ENCODE measurements at regions not wholly inside any gene's neighbourhood (a gene's known extent, or its start where the extent isn't known, plus 50 kb on each side); places are given as distances from the start of the nearest gene placed in this dataset.

- no peak for DNase-seq (ENCODE audit: low spot score)
- ATAC-seq, result no peak
Observed at GRCh38 chr4:136337216-136337615, 1195.1 kb downstream of the PCDH18 start.

GRCh38 chr4:136336479-136336878 is 1195.8 kb downstream of the PCDH18 start:
- DNase-seq (ENCODE audit: low spot score) (no peak), ATAC-seq (no peak)

GRCh38 chr4:136329042-136329662 is 1203.1 kb downstream of the PCDH18 start:
- DNase-seq (ENCODE audit: low spot score) (no peak), ATAC-seq (no peak)

GRCh38 chr4:136328131-136328530 is 1204.2 kb downstream of the PCDH18 start:
- no peak for ATAC-seq
- no peak for DNase-seq (ENCODE audit: low spot score)

- ATAC-seq, result no peak
- DNase-seq (ENCODE audit: low spot score), result no peak
Observed at GRCh38 chr4:136320465-136320813, 1211.9 kb downstream of the PCDH18 start.

GRCh38 chr4:136319789-136320464 is 1212.4 kb downstream of the PCDH18 start:
- DNase-seq (ENCODE audit: low spot score), result no peak
- no peak for ATAC-seq

- ATAC-seq, result no peak
Observed at GRCh38 chr4:136316961-136317360, 1215.3 kb downstream of the PCDH18 start.

GRCh38 chr4:136314686-136315085 is 1217.6 kb downstream of the PCDH18 start:
- no peak for DNase-seq (ENCODE audit: low spot score)
- no peak for ATAC-seq

More at GRCh38 chr4:136316961-136317360, 1215.3 kb downstream of the PCDH18 start:
- DNase-seq (ENCODE audit: low spot score), result no peak

- ATAC-seq (no peak), DNase-seq (ENCODE audit: low spot score) (no peak)
Observed at GRCh38 chr4:136311774-136312173, 1220.5 kb downstream of the PCDH18 start.

- no peak for ATAC-seq
Observed at GRCh38 chr4:136307765-136308164, 1224.5 kb downstream of the PCDH18 start.

GRCh38 chr4:136306361-136306760 is 1225.9 kb downstream of the PCDH18 start:
- ATAC-seq, result no peak

More at GRCh38 chr4:136307765-136308164, 1224.5 kb downstream of the PCDH18 start:
- no peak for DNase-seq (ENCODE audit: low spot score)

GRCh38 chr4:136302566-136302965 is 1229.7 kb downstream of the PCDH18 start:
- DNase-seq (ENCODE audit: low spot score) (no peak), ATAC-seq (no peak)

More at GRCh38 chr4:136306361-136306760, 1225.9 kb downstream of the PCDH18 start:
- no peak for DNase-seq (ENCODE audit: low spot score)

- no peak for ATAC-seq
- no peak for DNase-seq (ENCODE audit: low spot score)
Observed at GRCh38 chr4:136301749-136302495, 1230.4 kb downstream of the PCDH18 start.

- DNase-seq (ENCODE audit: low spot score) (no peak), ATAC-seq (no peak)
Observed at GRCh38 chr4:136283977-136284376, 1248.3 kb downstream of the PCDH18 start.

- ATAC-seq (no peak), DNase-seq (ENCODE audit: low spot score) (no peak)
Observed at GRCh38 chr4:136281889-136282288, 1250.4 kb downstream of the PCDH18 start.

GRCh38 chr4:136281307-136281706 is 1251.0 kb downstream of the PCDH18 start:
- ATAC-seq (no peak), DNase-seq (ENCODE audit: low spot score) (no peak)

- ATAC-seq, result no peak
- no peak for DNase-seq (ENCODE audit: low spot score)
Observed at GRCh38 chr4:136277741-136278140, 1254.6 kb downstream of the PCDH18 start.

- no peak for ATAC-seq
- DNase-seq (ENCODE audit: low spot score), result no peak
Observed at GRCh38 chr4:136246876-136247275, 1285.4 kb downstream of the PCDH18 start.

GRCh38 chr4:136241221-136241986 is 1290.9 kb downstream of the PCDH18 start:
- no peak for ATAC-seq

GRCh38 chr4:136227315-136227714 is 1305.0 kb downstream of the PCDH18 start:
- no peak for ATAC-seq
- no peak for DNase-seq (ENCODE audit: low spot score)

More at GRCh38 chr4:136241221-136241986, 1290.9 kb downstream of the PCDH18 start:
- no peak for DNase-seq (ENCODE audit: low spot score)

- ATAC-seq, result no peak
Observed at GRCh38 chr4:136219592-136220125, 1312.6 kb downstream of the PCDH18 start.

More at GRCh38 chr4:136219592-136220125, 1312.6 kb downstream of the PCDH18 start:
- DNase-seq (ENCODE audit: low spot score), result no peak

All from left lobe of liver (tissue), 2 donors.